AG10803 (cell line): ENCODE measurements at regions not wholly inside any gene's neighbourhood (a gene's known extent, or its start where the extent isn't known, plus 50 kb on each side); places are given as distances from the start of the nearest gene placed in this dataset.

Experiments used
- DNase-seq: peaks from one replicate; pipeline ENCODE4 v3.0.0; 2010; ENCODE audit warnings: low read depth
- H3K4me3 ChIP-seq: 2 replicates; pipeline ENCODE4 v1.5.1; 2011; ENCODE audit warnings: mild to moderate bottlenecking, low read length, control low read depth
- CTCF ChIP-seq: conservative IDR thresholded peaks from 2 replicates; pipeline ENCODE4 v1.5.1; 2011; ENCODE audit warnings: mild to moderate bottlenecking, low read length, control low read depth, inconsistent platforms

- no peak for DNase-seq
- TF ChIP-seq CTCF = no peak
- H3K4me3 ChIP-seq = no peak overlapping the region
Measured at GRCh38 chr9:79884546-79884945, 312.8 kb downstream of the TLE4 start.

- DNase-seq = no peak
- no peak for TF ChIP-seq CTCF
- no peak overlapping the region for H3K4me3 ChIP-seq
Measured at GRCh38 chr9:79883073-79883645, 311.4 kb downstream of the TLE4 start.

GRCh38 chr9:79880626-79881025 lies 308.9 kb downstream of the TLE4 start:
- DNase-seq = no peak
- TF ChIP-seq CTCF = no peak
- no peak overlapping the region for H3K4me3 ChIP-seq

GRCh38 chr9:79877943-79878602 lies 306.3 kb downstream of the TLE4 start:
- no peak for DNase-seq
- no peak for TF ChIP-seq CTCF
- no peak overlapping the region for H3K4me3 ChIP-seq

GRCh38 chr9:79868567-79869189 lies 296.9 kb downstream of the TLE4 start:
- no peak for TF ChIP-seq CTCF
- H3K4me3 ChIP-seq = no peak overlapping the region
- DNase-seq = no peak

GRCh38 chr9:79862921-79863890 lies 291.4 kb downstream of the TLE4 start:
- H3K4me3 ChIP-seq = no peak overlapping the region
- DNase-seq = no peak
- no peak for TF ChIP-seq CTCF
